IMR-90 (cell line): ENCODE measurements at regions not wholly inside any gene's neighbourhood (a gene's known extent, or its start where the extent isn't known, plus 50 kb on each side); places are given as distances from the start of the nearest gene placed in this dataset.

ENCODE experiments used
- ATAC-seq: fragments of 200-7000 bp; cut with Tn5 transposase; 2 replicates; pipeline ENCODE4 v1.9.1; 2020; ENCODE audit warnings: low read depth, mild to moderate bottlenecking, moderate library complexity
- BruUV-seq: library from RNA; stranded (reverse); fragments of 400-500 nt; replicated peaks from 2 replicates; lab custom pipeline; 2021; lab: Mats Ljungman, UMichigan
- CTCF ChIA-PET: fragments of 300-600 bp; formaldehyde crosslinking; extraction: SDS; loops from one replicate; lab custom pipeline; 2021; ENCODE audit warnings: antibody characterized with exemption; lab: Yijun Ruan, JAX
- POLR2A ChIA-PET: fragments of 300-600 bp; sonication (Branson Sonifier 250); formaldehyde crosslinking; loops from one replicate; lab custom pipeline; 2022; ENCODE audit warnings: antibody characterized with exemption; ENCODE audit not compliant: unreplicated experiment; lab: Charles Lee
- DNase-seq: peaks from one replicate; pipeline ENCODE4 v3.0.0; 2013
- H2AFZ ChIP-seq: replicated peaks from 2 replicates; pipeline ENCODE3; 2013; ENCODE audit warnings: low read length, mild to moderate bottlenecking; ENCODE audit not compliant: poor library complexity
- H2AK5ac ChIP-seq: 2 replicates; pipeline ENCODE4 v1.6.1; 2013; ENCODE audit warnings: low read depth, low read length, inconsistent platforms
- H2AK9ac ChIP-seq: replicated peaks from 2 replicates; pipeline ENCODE3; 2013; ENCODE audit warnings: mild to moderate bottlenecking, low read depth, low read length, moderate library complexity; ENCODE audit not compliant: poor library complexity
- H2BK120ac ChIP-seq: 2 replicates; pipeline ENCODE4 v1.6.1; 2013; ENCODE audit warnings: low read depth, low read length, inconsistent platforms
- H2BK15ac ChIP-seq: 3 replicates; pipeline ENCODE4 v1.6.1; 2013; ENCODE audit warnings: low read depth, low read length, inconsistent platforms
- H2BK20ac ChIP-seq: 2 replicates; pipeline ENCODE4 v1.6.1; 2013; ENCODE audit warnings: low read depth, mild to moderate bottlenecking, inconsistent platforms, low read length, moderate library complexity
- H2BK5ac ChIP-seq: 2 replicates; pipeline ENCODE4 v1.6.1; 2013; ENCODE audit warnings: mild to moderate bottlenecking, low read depth, low read length, inconsistent platforms; ENCODE audit not compliant: poor library complexity, severe bottlenecking
- H3K14ac ChIP-seq: replicated peaks from 2 replicates; pipeline ENCODE4 v1.6.1; 2013; ENCODE audit warnings: low read depth, low read length, inconsistent platforms
- H3K18ac ChIP-seq: 2 replicates; pipeline ENCODE4 v1.6.1; 2013; ENCODE audit warnings: low read depth, low read length, control low read depth
- H3K23ac ChIP-seq: 2 replicates; pipeline ENCODE4 v1.6.1; 2013; ENCODE audit warnings: low read depth, low read length, inconsistent platforms
- H3K27ac ChIP-seq: 2 replicates; pipeline ENCODE4 v1.5.1; 2013; ENCODE audit warnings: mild to moderate bottlenecking, control low read depth, low read length; ENCODE audit not compliant: insufficient read depth
- H3K27me3 ChIP-seq: 2 replicates; pipeline ENCODE4 v1.6.1; 2013; ENCODE audit warnings: low read length; ENCODE audit not compliant: control insufficient read depth, insufficient read depth
- H3K36me3 ChIP-seq: 2 replicates; pipeline ENCODE4 v1.6.1; 2013; ENCODE audit warnings: low read length, mixed read lengths; ENCODE audit not compliant: control insufficient read depth, insufficient read depth
- H3K4ac ChIP-seq: 2 replicates; pipeline ENCODE4 v1.6.1; 2013; ENCODE audit warnings: low read depth, low read length, inconsistent platforms
- H3K4me1 ChIP-seq: 2 replicates; pipeline ENCODE4 v1.6.1; 2013; ENCODE audit warnings: low read length, mixed read lengths; ENCODE audit not compliant: control insufficient read depth, insufficient read depth
- H3K4me2 ChIP-seq: 2 replicates; pipeline ENCODE4 v1.6.1; 2013; ENCODE audit warnings: low read depth, mild to moderate bottlenecking, control low read depth, low read length, moderate library complexity
- H3K4me3 ChIP-seq: 2 replicates; pipeline ENCODE4 v1.5.1; 2013; ENCODE audit warnings: low read depth, mild to moderate bottlenecking, control low read depth, low read length, moderate library complexity; ENCODE audit not compliant: insufficient read depth
- H3K56ac ChIP-seq: 2 replicates; pipeline ENCODE4 v1.6.1; 2013; ENCODE audit warnings: low read length, inconsistent platforms; ENCODE audit not compliant: insufficient read depth; ENCODE audit errors: extremely low read depth
- H3K79me1 ChIP-seq, 2 experiments: 2 replicates each; pipeline ENCODE4 v1.6.1; 2013; ENCODE audit warnings: low read length in 2 of 2, inconsistent platforms in 1 of 2, low read depth in 1 of 2
- H3K9ac ChIP-seq: 2 replicates; pipeline ENCODE4 v1.6.1; 2013; ENCODE audit warnings: low read depth, low read length, control low read depth
- H3K9me1 ChIP-seq: 2 replicates; pipeline ENCODE4 v1.6.1; 2013; ENCODE audit warnings: low read length, inconsistent platforms; ENCODE audit not compliant: insufficient read depth
- H3K9me3 ChIP-seq: 2 replicates; pipeline ENCODE4 v1.6.1; 2013; ENCODE audit warnings: low read length; ENCODE audit not compliant: control insufficient read depth, insufficient read depth
- H4K20me1 ChIP-seq: 2 replicates; pipeline ENCODE4 v1.6.1; 2013; ENCODE audit warnings: low read length, inconsistent platforms; ENCODE audit not compliant: insufficient read depth
- H4K5ac ChIP-seq: 2 replicates; pipeline ENCODE4 v1.6.1; 2013; ENCODE audit warnings: mild to moderate bottlenecking, low read depth, low read length, control low read depth
- H4K8ac ChIP-seq, 2 experiments: 2 replicates each; pipeline ENCODE4 v1.6.1; 2013; ENCODE audit warnings: low read depth in 2 of 2, low read length in 2 of 2, control low read depth in 1 of 2, inconsistent platforms in 1 of 2
- H4K91ac ChIP-seq: 2 replicates; pipeline ENCODE4 v1.6.1; 2013; ENCODE audit warnings: low read depth, low read length, inconsistent platforms; ENCODE audit not compliant: insufficient read depth
- CTCF ChIP-seq: conservative IDR thresholded peaks from 2 replicates; pipeline ENCODE4 v1.5.1; 2012; ENCODE audit warnings: mild to moderate bottlenecking, low read depth, low read length, improper control_type of control experiment
- ELK1 ChIP-seq: fragments of 150-350 bp; IDR thresholded peaks from 2 replicates; pipeline ENCODE4 v1.6.1; 2016; ENCODE audit warnings: low read depth, mild to moderate bottlenecking, low read length, moderate library complexity, borderline replicate concordance
- MAZ ChIP-seq: IDR thresholded peaks from 2 replicates; pipeline ENCODE4 v1.6.1; 2012; ENCODE audit warnings: low read depth, mild to moderate bottlenecking, low read length, improper control_type of control experiment, moderate library complexity, borderline replicate concordance
- MXI1 ChIP-seq: IDR thresholded peaks from 2 replicates; pipeline ENCODE4 v1.6.1; 2012; ENCODE audit warnings: low read depth, mild to moderate bottlenecking, low read length, moderate library complexity, borderline replicate concordance
- NFE2L2 ChIP-seq: fragments of 150-350 bp; IDR thresholded peaks from 2 replicates; pipeline ENCODE4 v1.6.1; 2016; ENCODE audit warnings: low read depth, mild to moderate bottlenecking, low read length
- RAD21 ChIP-seq: IDR thresholded peaks from 2 replicates; pipeline ENCODE4 v1.6.1; 2012; ENCODE audit warnings: low read length, improper control_type of control experiment
- WGBS, 2 experiments: methylation state at CpG; one replicate each; pipeline versions ENCODE4 v1.1.5 to v1.1.7; 2013; ENCODE audit warnings: missing lambda C conversion rate in 2 of 2; ENCODE audit not compliant: insufficient read length in 1 of 2; ENCODE audit errors: extremely low coverage in 2 of 2; 5-methylcytosine and 5-hydroxymethylcytosine counted together
- dilution Hi-C: fragments of 300-500 bp; cut with HindIII; formaldehyde crosslinking; loops from one replicate; pipeline ENCODE4 v1.14.3; 2018; ENCODE audit warnings: low sequenced_read_pairs; ENCODE audit not compliant: unreplicated experiment
- in situ Hi-C: fragments of 300-500 bp; cut with MboI; formaldehyde crosslinking; loops from 3 replicates; pipeline ENCODE4 v1.14.3; 2019; ENCODE audit warnings: low sequenced_read_pairs, inconsistent platforms, mixed read lengths
- intact Hi-C: fragments of 100-400 bp; cut with micrococcal nuclease; formaldehyde crosslinking; loops from 2 replicates; pipeline ENCODE4 v1.10.0; 2022

GRCh38 chr5:52638732-52639131 lies 149.0 kb upstream of the ITGA1 start:
- H3K79me1 ChIP-seq, result no peaks in the 10 kb centered on the region
- no peak overlapping the region for H4K91ac ChIP-seq
- H2BK5ac ChIP-seq, result no peak overlapping the region
- H3K9me1 ChIP-seq, result no peaks in the 10 kb centered on the region
- ChIA-PET POLR2A (no interaction called here), CTCF (no interaction called here)
- dilution Hi-C loops (no loop called here), intact Hi-C loops (no loop called here), in situ Hi-C loops (no loop called here)
- no peak for ATAC-seq
- H3K4me2 ChIP-seq, result no peak overlapping the region
- no peak overlapping the region for H4K8ac ChIP-seq
- no TSS peak for BruUV-seq
- H2BK15ac ChIP-seq, result no peak overlapping the region
- no peak overlapping the region for H3K23ac ChIP-seq
- H3K56ac ChIP-seq, result no peak overlapping the region
- H3K4me3 ChIP-seq, result no peak overlapping the region
- H3K36me3 ChIP-seq, result no peaks in the 10 kb centered on the region
- TF ChIP-seq RAD21, result no peak
- TF ChIP-seq CTCF, result no peak
- TF ChIP-seq MAZ, result no peak
- no peak for TF ChIP-seq MXI1
- no peak for TF ChIP-seq NFE2L2
- no peak for TF ChIP-seq ELK1
- H3K9me3 ChIP-seq, result no peaks in the 10 kb centered on the region
- no CpG with 5 or more reads among the region's 1 CpG for WGBS, 2 experiments
- H3K27ac ChIP-seq, result no peak overlapping the region
- no peaks in the 10 kb centered on the region for H4K20me1 ChIP-seq
- H2AK5ac ChIP-seq, result no peak overlapping the region
- no peak overlapping the region for H3K18ac ChIP-seq
- no peak for DNase-seq
- H3K14ac ChIP-seq, result no peak overlapping the region
- no peak overlapping the region for H2BK20ac ChIP-seq
- no peak overlapping the region for H3K4ac ChIP-seq
- H3K4me1 ChIP-seq, result no peaks in the 10 kb centered on the region
- no peak overlapping the region for H2AFZ ChIP-seq
- no peak overlapping the region for H2AK9ac ChIP-seq
- H3K9ac ChIP-seq, result no peak overlapping the region
- no peak overlapping the region for H2BK120ac ChIP-seq
- H4K5ac ChIP-seq, result no peak overlapping the region
- H3K27me3 ChIP-seq, result no peaks in the 10 kb centered on the region
